HG03378 (cell line): ENCODE measurements at regions not wholly inside any gene's neighbourhood (a gene's known extent, or its start where the extent isn't known, plus 50 kb on each side); places are given as distances from the start of the nearest gene placed in this dataset.
"Not testable (repeated sequence)": the region's sequence is repeated elsewhere in the genome, so short reads cannot be mapped to it uniquely, and the experiment has no call there.

ENCODE experiments used
- ATAC-seq: cut with Tn5 transposase; IDR thresholded peaks from one replicate; pipeline ENCODE4 v1.9.1; 2021; ENCODE audit warnings: mild to moderate bottlenecking, moderate library complexity; ENCODE audit not compliant: unreplicated experiment

GRCh38 chr2:186349508-186349907 lies 136.6 kb upstream of the ZC3H15 start:
- peak; percentile 52 for ATAC-seq

GRCh38 chr2:186354160-186354559 lies 131.9 kb upstream of the ZC3H15 start:
- ATAC-seq, result not testable (repeated sequence)

GRCh38 chr2:186365406-186365805 lies 120.7 kb upstream of the ZC3H15 start:
- ATAC-seq, result no peak

DNA sequence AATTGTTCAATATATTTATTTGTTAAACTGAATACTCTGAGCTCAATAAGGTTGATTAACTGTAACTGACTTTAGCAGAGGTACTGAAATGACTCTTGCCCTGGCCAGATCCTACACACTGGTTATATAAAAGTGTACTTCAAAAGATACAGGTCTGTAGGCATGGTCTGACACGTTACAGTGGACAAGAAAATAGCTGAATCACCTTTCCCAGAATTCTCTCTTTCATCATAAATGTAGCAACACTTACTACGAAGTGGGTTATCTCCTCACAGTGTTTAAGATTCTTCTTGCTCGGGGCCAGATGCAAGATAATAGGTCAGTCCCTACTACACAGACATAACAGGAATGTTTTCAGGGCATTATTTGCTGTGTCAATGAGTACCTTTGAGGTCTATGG lies 107.0 kb upstream of the ZC3H15 start:
- ATAC-seq, result no peak

DNA sequence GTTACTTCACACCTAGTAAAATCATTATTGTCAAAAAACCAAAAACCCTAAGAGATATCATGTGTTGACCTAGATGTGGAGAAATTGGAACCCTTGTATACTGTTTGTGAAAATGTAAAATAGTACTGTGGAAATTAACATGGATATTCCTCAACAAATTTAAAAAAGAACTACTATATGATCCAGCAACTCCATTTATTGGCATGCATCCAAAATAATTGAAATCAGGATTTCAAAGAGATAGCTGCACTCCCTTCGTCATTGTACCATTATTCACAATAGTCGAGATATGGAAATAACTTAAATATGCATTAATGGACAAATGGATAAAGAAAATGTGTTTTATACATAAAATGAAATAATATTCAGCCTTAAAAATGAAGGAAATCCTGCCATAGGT lies 105.3 kb upstream of the ZC3H15 start:
- no peak for ATAC-seq

GRCh38 chr2:186381573-186381972 lies 104.5 kb upstream of the ZC3H15 start:
- no peak for ATAC-seq

GRCh38 chr2:186382932-186383331 lies 103.1 kb upstream of the ZC3H15 start:
- ATAC-seq, result no peak

- no peak for ATAC-seq
Measured at GRCh38 chr2:186384226-186384625, 101.8 kb upstream of the ZC3H15 start.

GRCh38 chr2:186385638-186386201 lies 100.3 kb upstream of the ZC3H15 start:
- ATAC-seq, result not testable (repeated sequence)

DNA sequence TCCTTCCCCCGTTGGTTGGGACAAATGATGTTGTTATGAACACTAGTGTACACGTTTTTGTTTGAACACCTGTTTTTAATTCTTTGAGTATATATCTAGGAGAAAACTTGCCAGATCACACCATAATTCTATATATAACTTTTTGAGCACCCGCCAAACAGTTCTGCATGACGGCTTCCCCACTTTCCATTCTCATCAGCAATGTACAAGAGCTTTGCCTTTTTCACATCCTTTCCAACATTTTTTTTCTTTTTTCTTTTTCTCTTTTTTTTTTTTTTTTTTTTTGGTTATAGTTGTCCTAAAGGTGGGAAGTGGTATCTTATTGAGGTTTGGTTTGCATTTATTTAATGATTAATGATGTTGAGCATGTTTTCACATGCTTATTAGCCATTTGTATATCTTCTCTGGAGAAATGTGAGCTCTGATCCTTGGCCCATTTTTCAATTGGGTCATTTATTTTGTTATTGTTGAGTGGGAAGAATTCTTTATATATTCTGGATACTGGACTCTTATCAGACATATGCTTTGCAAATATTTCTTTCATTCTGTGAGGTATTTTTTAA lies 86.9 kb upstream of the ZC3H15 start:
- no peak for ATAC-seq

DNA sequence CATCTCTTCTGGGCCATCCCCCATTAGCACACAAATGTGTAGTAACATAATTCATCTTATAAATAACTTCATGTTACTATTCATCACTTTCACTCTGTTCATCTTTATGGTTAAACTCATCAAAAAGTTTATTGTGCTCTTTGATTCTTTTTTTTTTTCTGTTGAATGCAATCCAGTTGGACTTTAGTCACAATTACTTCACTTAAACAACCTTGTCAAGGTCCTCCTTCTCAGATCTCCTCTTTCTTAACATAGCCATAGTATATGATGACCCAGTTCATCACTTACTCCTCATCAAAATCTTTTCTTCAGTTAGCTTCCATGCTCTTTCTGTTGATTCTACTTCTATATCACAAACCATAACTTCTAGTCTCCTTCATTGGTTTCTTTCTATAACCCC lies 80.2 kb upstream of the ZC3H15 start:
- no peak for ATAC-seq

GRCh38 chr2:186407611-186408010 lies 78.4 kb upstream of the ZC3H15 start:
- no peak for ATAC-seq

- ATAC-seq, result no peak
Measured at GRCh38 chr2:186410802-186411201, 75.3 kb upstream of the ZC3H15 start.

DNA sequence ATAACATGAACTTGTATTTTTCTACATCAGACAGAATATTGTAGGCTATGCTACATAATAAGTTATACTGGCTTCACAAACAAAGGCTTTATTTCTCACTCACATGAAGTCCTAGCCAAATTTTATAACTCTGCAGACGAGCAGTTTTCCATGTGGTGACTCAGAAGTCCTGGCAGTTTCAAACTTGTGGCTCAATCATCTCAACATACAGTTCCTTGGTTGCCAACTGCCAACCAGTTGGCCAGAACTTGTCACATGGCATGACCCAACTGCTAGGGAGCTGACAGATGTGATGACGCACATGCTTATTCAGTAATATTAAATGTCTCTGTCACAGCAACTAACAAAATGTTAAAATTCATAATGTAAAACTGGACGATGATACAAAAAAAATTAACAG lies 63.8 kb upstream of the ZC3H15 start:
- no peak for ATAC-seq

DNA sequence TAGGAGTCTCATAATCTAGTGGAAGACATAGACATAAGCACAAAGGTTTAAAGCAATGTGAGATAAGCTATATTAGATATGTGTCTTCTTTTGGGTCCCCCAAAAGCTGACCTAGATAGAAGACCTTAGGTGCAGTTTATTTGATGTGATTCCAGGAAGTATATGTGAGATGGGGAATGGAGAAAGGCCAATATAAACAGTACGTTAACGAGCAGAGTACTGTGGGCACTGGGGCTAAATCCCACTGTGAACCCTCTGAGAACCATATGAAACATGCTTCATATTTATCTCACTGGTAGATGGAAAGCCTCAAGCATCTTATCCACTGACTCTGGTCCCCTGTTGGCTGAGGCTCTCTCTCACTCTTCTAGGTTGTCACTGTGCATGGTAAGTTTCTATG lies 62.6 kb upstream of the ZC3H15 start:
- ATAC-seq, result no peak

- no peak for ATAC-seq
Measured at GRCh38 chr2:186424265-186424664, 61.8 kb upstream of the ZC3H15 start.

DNA sequence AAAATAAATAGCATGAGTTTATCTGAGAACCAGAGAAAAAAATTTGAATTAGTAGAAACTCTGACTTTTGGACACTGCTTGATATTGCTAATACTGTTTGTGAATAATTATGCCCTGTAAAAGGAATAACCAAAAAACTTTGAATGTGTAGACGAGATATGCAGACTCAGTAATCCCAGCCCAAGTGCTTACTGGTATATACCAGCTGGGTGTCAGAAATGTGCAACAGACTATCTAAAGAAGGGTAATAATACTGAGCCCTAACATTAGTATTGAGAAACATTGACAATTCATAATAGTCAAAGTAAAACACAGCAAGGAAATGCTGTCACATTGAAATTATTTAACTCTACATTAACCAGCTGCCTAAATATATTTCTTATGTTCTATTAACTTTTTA lies 60.5 kb upstream of the ZC3H15 start:
- ATAC-seq, result no peak

- peak; percentile 97 for ATAC-seq
Measured at GRCh38 chr2:186426153-186427016, 59.7 kb upstream of the ZC3H15 start.

DNA sequence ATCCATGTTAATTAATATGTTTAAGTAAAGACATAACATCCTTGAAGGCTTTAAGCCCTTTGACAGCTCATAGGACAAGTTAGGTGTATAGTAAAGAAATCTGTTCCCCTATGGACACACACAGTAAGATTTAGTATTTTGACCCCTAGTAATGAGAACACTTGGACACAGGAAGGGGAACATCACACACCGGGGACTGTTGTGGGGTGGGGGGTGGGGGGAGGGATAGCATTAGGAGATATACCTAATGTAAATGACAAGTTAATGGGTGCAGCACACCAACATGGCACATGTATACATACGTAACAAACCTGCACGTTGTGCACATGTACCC lies 59.1 kb upstream of the ZC3H15 start:
- peak; percentile 40 for ATAC-seq

GRCh38 chr2:186427970-186428369 lies 58.1 kb upstream of the ZC3H15 start:
- ATAC-seq, result no peak

DNA sequence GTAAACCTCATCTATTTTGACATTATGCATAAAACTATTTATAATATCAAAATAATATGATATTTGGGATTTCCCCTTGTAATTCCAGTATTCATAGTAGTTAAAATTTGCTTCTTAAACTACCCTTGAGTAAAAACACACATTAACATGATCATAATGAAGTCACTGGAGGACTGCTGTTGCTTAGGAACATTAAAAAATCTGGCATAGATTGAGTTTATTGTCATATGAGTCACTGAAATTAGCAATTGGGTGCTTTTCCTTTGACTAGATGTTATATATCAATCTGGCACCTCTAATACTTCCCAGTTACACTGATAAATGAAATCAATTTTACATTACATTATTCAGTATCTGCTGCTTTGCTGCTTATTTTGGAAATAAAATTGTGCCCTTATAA lies 57.0 kb upstream of the ZC3H15 start:
- ATAC-seq, result no peak

DNA sequence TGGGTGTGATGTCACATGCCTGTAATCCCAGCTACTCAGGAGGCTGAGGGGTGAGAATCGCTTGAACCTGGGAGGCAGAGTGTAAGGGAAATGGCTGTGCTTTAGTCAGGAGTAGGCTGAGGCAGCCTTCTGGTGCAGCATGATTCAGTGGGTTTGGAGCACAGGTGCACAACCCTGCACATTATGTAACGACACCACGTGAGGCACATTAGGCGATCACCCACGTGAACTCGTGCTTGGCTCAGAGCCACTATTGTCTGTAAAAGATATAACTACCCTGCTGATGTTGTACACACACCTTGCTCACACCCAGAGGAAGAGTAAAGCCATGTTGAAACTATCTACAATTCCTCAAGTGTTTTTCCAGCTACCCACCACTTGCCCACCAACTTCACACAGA lies 54.8 kb upstream of the ZC3H15 start:
- ATAC-seq, result no peak
